ENCODE measurements at regions not wholly inside any gene's neighbourhood (a gene's known extent, or its start where the extent isn't known, plus 50 kb on each side); places are given as distances from the start of the nearest gene placed in this dataset.

DNA sequence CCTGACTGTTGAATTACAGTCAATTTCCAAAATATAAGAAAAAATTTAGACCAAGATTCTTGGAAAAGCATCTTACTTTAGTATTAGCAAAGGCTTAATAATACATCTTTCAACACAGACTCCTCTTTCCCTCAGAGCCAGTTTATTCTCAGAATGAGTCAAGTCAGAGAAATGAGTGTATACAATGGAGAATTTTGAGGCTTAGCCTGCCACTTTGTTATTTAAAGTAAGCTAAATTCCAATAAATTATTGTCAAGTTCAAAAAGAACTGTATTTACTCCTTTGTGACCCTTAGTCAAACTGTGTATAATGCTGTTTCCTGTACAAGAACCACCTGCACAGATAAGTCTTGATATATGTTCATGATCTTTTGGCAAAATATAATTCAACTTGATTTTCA is 428.5 kb upstream of the ITGA1 start:
- ChIA-PET POLR2A (no interaction called here), CTCF (interaction anchor here (0.9 to 1.3 kb wide), 2 partner anchors 9 to 1396 kb away, joined by 3 to 4 read pairs; no protein-coding TSS in a partner anchor)
- intact Hi-C loops (cut with micrococcal nuclease; ENCODE audit: unreplicated experiment), result loop anchor here (10.0 kb wide), 1 partner anchor 974 kb away; the partner anchor contains the start of gene ISL1

More for the DNA sequence above, 428.5 kb upstream of the ITGA1 start:
- Histone ChIP-seq H3K9me3 (replicated peaks; ENCODE audit: control insufficient read depth, insufficient read depth, low read length) (no peaks in the 10 kb centered on the region), H4K20me1 (ENCODE audit: control insufficient read depth, insufficient read depth) (no peaks in the 10 kb centered on the region), H3K79me2 (ENCODE audit: control insufficient read depth, insufficient read depth, low read length) (no peaks in the 10 kb centered on the region), H2AFZ (ENCODE audit: control insufficient read depth, low read depth, low read length) (no peak overlapping the region), H3K27ac (ENCODE audit: control insufficient read depth, insufficient read depth) (no peak overlapping the region), H3K4me3 (no peak overlapping the region), H3K4me2 (ENCODE audit: control insufficient read depth, insufficient read depth) (no peak overlapping the region), H3K27me3 (replicated peaks in 1 of 2; ENCODE audit: control insufficient read depth in 2 of 2, insufficient read depth in 2 of 2, low read length in 1 of 2) (no peaks in the 10 kb centered on the region), H3K36me3 (ENCODE audit: control insufficient read depth in 2 of 2, insufficient read depth in 2 of 2, low read length in 1 of 2) (no peaks in the 10 kb centered on the region), H3K9ac (ENCODE audit: control insufficient read depth, insufficient read depth, low read length) (no peak overlapping the region), H3K4me1 (ENCODE audit: control insufficient read depth, insufficient read depth, low read length) (no peaks in the 10 kb centered on the region)
- no TSS peak for BruUV-seq (replicated peaks)
- no peak for DNase-seq (ENCODE audit: low read depth, low spot score)
- ChIA-PET RAD21 (ENCODE audit: unreplicated experiment) (no interaction called here), SMC1A (ENCODE audit: uncharacterized antibody, unreplicated experiment) (no interaction called here)
- TF ChIP-seq WRNIP1 (IDR thresholded peaks at IDR 0.05; ENCODE audit: borderline replicate concordance, low read depth, low read length), result no peak
- TF ChIP-seq IKZF1 (conservative IDR thresholded peaks at IDR 0.05), result no peak
- TF ChIP-seq IKZF2 (IDR thresholded peaks at IDR 0.05), result no peak
- TF ChIP-seq CBFB (IDR thresholded peaks at IDR 0.05; ENCODE audit: low read depth), result no peak
- no peak for TF ChIP-seq BMI1 (IDR thresholded peaks at IDR 0.05; ENCODE audit: borderline replicate concordance)
- TF ChIP-seq, protein P1, sequence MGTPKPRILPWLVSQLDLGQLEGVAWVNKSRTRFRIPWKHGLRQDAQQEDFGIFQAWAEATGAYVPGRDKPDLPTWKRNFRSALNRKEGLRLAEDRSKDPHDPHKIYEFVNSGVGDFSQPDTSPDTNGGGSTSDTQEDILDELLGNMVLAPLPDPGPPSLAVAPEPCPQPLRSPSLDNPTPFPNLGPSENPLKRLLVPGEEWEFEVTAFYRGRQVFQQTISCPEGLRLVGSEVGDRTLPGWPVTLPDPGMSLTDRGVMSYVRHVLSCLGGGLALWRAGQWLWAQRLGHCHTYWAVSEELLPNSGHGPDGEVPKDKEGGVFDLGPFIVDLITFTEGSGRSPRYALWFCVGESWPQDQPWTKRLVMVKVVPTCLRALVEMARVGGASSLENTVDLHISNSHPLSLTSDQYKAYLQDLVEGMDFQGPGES (IDR thresholded peaks at IDR 0.05), result no peak
- no peak for TF ChIP-seq EZH2 (IDR thresholded peaks at IDR 0.05; ENCODE audit: borderline replicate concordance, control insufficient read depth, low read depth, low read length)
- no peak for TF ChIP-seq RUNX3 (IDR thresholded peaks at IDR 0.05; ENCODE audit: low read length)
- no peak for TF ChIP-seq ZSCAN29 (IDR thresholded peaks at IDR 0.05)
- TF ChIP-seq SREBF2 (IDR thresholded peaks at IDR 0.05; ENCODE audit: low read length), result no peak
- TF ChIP-seq, protein P2, sequence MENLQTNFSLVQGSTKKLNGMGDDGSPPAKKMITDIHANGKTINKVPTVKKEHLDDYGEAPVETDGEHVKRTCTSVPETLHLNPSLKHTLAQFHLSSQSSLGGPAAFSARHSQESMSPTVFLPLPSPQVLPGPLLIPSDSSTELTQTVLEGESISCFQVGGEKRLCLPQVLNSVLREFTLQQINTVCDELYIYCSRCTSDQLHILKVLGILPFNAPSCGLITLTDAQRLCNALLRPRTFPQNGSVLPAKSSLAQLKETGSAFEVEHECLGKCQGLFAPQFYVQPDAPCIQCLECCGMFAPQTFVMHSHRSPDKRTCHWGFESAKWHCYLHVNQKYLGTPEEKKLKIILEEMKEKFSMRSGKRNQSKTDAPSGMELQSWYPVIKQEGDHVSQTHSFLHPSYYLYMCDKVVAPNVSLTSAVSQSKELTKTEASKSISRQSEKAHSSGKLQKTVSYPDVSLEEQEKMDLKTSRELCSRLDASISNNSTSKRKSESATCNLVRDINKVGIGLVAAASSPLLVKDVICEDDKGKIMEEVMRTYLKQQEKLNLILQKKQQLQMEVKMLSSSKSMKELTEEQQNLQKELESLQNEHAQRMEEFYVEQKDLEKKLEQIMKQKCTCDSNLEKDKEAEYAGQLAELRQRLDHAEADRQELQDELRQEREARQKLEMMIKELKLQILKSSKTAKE (IDR thresholded peaks at IDR 0.05; ENCODE audit: low read depth, poor library complexity, severe bottlenecking), result no peak
- TF ChIP-seq NBN (IDR thresholded peaks at IDR 0.05), result no peak
- no peak for TF ChIP-seq POLR2A (IDR thresholded peaks at IDR 0.05; ENCODE audit: low read depth, low read length)
- TF ChIP-seq, protein P3, sequence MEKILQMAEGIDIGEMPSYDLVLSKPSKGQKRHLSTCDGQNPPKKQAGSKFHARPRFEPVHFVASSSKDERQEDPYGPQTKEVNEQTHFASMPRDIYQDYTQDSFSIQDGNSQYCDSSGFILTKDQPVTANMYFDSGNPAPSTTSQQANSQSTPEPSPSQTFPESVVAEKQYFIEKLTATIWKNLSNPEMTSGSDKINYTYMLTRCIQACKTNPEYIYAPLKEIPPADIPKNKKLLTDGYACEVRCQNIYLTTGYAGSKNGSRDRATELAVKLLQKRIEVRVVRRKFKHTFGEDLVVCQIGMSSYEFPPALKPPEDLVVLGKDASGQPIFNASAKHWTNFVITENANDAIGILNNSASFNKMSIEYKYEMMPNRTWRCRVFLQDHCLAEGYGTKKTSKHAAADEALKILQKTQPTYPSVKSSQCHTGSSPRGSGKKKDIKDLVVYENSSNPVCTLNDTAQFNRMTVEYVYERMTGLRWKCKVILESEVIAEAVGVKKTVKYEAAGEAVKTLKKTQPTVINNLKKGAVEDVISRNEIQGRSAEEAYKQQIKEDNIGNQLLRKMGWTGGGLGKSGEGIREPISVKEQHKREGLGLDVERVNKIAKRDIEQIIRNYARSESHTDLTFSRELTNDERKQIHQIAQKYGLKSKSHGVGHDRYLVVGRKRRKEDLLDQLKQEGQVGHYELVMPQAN (conservative IDR thresholded peaks at IDR 0.05), result no peak
- in situ Hi-C loops (cut with MboI), result loop anchor here (10.0 kb wide), 1 partner anchor 1394 kb away; no protein-coding TSS in a partner anchor
- no peak for FAIRE-seq
- ATAC-seq, result no peak
